ENCODE measurements at regions not wholly inside any gene's neighbourhood (a gene's known extent, or its start where the extent isn't known, plus 50 kb on each side); places are given as distances from the start of the nearest gene placed in this dataset.

GRCh38 chr9:89234205-89235067 lies 55.8 kb upstream of the SHC3 start:
- DNase-seq (ENCODE audit: low read depth in 4 of 4, low spot score in 3 of 4), result no peak

GRCh38 chr9:89236955-89237573 lies 58.4 kb upstream of the SHC3 start:
- no peak for DNase-seq (ENCODE audit: low read depth in 4 of 4, low spot score in 3 of 4)

- DNase-seq (ENCODE audit: low read depth in 4 of 4, low spot score in 3 of 4), result no peak
These were observed 59.8 kb upstream of the SHC3 start for GRCh38 chr9:89238424-89238823.

GRCh38 chr9:89243296-89244061 lies 64.9 kb upstream of the SHC3 start:
- no peak for DNase-seq (ENCODE audit: low read depth in 4 of 4, low spot score in 3 of 4)

- DNase-seq (ENCODE audit: low read depth in 4 of 4, low spot score in 3 of 4), result no peak
These were observed 64.2 kb upstream of the CKS2 start for GRCh38 chr9:89246840-89247239.

- no peak for DNase-seq (ENCODE audit: low read depth in 4 of 4, low spot score in 3 of 4)
These were observed 63.3 kb upstream of the CKS2 start for GRCh38 chr9:89247431-89248353.

GRCh38 chr9:89249001-89249400 lies 62.0 kb upstream of the CKS2 start:
- no peak for DNase-seq (ENCODE audit: low read depth in 4 of 4, low spot score in 3 of 4)

GRCh38 chr9:89252651-89253267 lies 58.2 kb upstream of the CKS2 start:
- DNase-seq (ENCODE audit: low read depth in 4 of 4, low spot score in 3 of 4), result peak in 1 of 4 donors; percentile 15

- DNase-seq (ENCODE audit: low read depth in 4 of 4, low spot score in 3 of 4), result no peak
These were observed 56.8 kb upstream of the CKS2 start for GRCh38 chr9:89254058-89254772.

GRCh38 chr9:89254773-89255125 lies 56.2 kb upstream of the CKS2 start:
- DNase-seq (ENCODE audit: low read depth in 4 of 4, low spot score in 3 of 4), result no peak

GRCh38 chr9:89256225-89256624 lies 54.8 kb upstream of the CKS2 start:
- no peak for DNase-seq (ENCODE audit: low read depth in 4 of 4, low spot score in 3 of 4)

GRCh38 chr9:89256642-89257041 lies 54.4 kb upstream of the CKS2 start:
- DNase-seq (ENCODE audit: low read depth in 4 of 4, low spot score in 3 of 4), result no peak

- DNase-seq (ENCODE audit: low read depth in 4 of 4, low spot score in 3 of 4), result no peak
These were observed 50.5 kb upstream of the CKS2 start for GRCh38 chr9:89260525-89260924.

All from right renal pelvis (tissue), 4 donors.